Panc1 (cell line): ENCODE measurements at regions not wholly inside any gene's neighbourhood (a gene's known extent, or its start where the extent isn't known, plus 50 kb on each side); places are given as distances from the start of the nearest gene placed in this dataset.

Experiments used
- POLR2AphosphoS5 ChIP-seq: IDR thresholded peaks from 2 replicates; pipeline ENCODE4 v1.6.1; 2012; ENCODE audit warnings: mild to moderate bottlenecking, low read depth, low read length, moderate library complexity
- SIN3A ChIP-seq: IDR thresholded peaks from 2 replicates; pipeline ENCODE4 v1.6.1; 2012; ENCODE audit warnings: low read depth, mild to moderate bottlenecking, low read length, moderate library complexity, borderline replicate concordance; ENCODE audit not compliant: insufficient read depth
- TCF7L2 ChIP-seq: IDR thresholded peaks from 2 replicates; pipeline ENCODE4 v1.6.1; 2011; ENCODE audit warnings: mild to moderate bottlenecking, low read depth, low read length, inconsistent platforms
- TF ChIP-seq, protein P1 (sequence below): fragments of 450-650 bp; IDR thresholded peaks from 2 replicates; pipeline ENCODE4 v1.5.1; 2017; ENCODE audit warnings: mild to moderate bottlenecking
- TF ChIP-seq, protein P2 (sequence below), 2 experiments: IDR thresholded peaks; 2 replicates each; pipeline ENCODE4 v1.6.1; 2011 to 2012; ENCODE audit warnings: low read depth in 2 of 2, control low read depth in 1 of 2, low read length in 1 of 2, mild to moderate bottlenecking in 1 of 2, moderate library complexity in 1 of 2; ENCODE audit not compliant: insufficient read depth in 1 of 2

DNA sequence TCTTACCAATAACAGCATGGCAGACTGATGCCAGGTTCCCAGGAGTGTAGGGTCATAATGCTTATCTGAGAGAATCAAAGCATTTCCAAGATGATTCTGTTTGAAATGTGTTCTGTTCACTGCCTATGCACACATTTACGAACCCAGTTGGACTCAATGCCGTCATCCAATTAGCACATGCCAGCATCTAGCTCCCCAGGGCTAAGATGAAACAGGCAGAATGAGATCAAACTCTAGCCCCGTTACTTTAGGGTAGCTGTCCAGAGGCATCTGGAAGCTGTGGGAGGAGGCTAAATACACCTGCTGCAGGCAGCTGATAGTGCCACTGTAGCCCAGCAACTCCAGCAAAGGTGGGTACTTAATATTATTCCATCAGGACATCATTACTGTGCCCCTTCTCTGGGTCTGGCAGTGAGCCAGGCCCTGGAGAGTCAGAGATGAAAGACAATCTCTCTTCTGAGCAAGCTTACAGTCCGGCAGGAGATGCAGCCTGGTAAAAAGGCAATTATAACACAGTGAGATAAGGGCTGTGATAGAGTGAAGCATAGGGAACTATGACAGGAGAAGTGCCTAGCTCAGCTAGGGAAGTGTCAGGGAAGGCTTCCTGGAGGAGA, 156.4 kb upstream of the PPP2R3A start:
- TF ChIP-seq, protein P1, sequence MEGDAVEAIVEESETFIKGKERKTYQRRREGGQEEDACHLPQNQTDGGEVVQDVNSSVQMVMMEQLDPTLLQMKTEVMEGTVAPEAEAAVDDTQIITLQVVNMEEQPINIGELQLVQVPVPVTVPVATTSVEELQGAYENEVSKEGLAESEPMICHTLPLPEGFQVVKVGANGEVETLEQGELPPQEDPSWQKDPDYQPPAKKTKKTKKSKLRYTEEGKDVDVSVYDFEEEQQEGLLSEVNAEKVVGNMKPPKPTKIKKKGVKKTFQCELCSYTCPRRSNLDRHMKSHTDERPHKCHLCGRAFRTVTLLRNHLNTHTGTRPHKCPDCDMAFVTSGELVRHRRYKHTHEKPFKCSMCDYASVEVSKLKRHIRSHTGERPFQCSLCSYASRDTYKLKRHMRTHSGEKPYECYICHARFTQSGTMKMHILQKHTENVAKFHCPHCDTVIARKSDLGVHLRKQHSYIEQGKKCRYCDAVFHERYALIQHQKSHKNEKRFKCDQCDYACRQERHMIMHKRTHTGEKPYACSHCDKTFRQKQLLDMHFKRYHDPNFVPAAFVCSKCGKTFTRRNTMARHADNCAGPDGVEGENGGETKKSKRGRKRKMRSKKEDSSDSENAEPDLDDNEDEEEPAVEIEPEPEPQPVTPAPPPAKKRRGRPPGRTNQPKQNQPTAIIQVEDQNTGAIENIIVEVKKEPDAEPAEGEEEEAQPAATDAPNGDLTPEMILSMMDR, result no peak
- TF ChIP-seq, protein P2, sequence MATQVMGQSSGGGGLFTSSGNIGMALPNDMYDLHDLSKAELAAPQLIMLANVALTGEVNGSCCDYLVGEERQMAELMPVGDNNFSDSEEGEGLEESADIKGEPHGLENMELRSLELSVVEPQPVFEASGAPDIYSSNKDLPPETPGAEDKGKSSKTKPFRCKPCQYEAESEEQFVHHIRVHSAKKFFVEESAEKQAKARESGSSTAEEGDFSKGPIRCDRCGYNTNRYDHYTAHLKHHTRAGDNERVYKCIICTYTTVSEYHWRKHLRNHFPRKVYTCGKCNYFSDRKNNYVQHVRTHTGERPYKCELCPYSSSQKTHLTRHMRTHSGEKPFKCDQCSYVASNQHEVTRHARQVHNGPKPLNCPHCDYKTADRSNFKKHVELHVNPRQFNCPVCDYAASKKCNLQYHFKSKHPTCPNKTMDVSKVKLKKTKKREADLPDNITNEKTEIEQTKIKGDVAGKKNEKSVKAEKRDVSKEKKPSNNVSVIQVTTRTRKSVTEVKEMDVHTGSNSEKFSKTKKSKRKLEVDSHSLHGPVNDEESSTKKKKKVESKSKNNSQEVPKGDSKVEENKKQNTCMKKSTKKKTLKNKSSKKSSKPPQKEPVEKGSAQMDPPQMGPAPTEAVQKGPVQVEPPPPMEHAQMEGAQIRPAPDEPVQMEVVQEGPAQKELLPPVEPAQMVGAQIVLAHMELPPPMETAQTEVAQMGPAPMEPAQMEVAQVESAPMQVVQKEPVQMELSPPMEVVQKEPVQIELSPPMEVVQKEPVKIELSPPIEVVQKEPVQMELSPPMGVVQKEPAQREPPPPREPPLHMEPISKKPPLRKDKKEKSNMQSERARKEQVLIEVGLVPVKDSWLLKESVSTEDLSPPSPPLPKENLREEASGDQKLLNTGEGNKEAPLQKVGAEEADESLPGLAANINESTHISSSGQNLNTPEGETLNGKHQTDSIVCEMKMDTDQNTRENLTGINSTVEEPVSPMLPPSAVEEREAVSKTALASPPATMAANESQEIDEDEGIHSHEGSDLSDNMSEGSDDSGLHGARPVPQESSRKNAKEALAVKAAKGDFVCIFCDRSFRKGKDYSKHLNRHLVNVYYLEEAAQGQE (IDR thresholded peaks at IDR 0.05; ENCODE audit: insufficient read depth in 1 of 2, low read depth in 2 of 2, low read length in 1 of 2), result no peak
- TF ChIP-seq TCF7L2 (no peak), POLR2AphosphoS5 (no peak), SIN3A (no peak)
